Nephron (organoid): ENCODE measurements at regions not wholly inside any gene's neighbourhood (a gene's known extent, or its start where the extent isn't known, plus 50 kb on each side); places are given as distances from the start of the nearest gene placed in this dataset.
A peak's percentile ranks its signal among the peaks of the same experiment; 100 is the strongest.

Experiments used
- H3K27ac Mint-ChIP-seq, 3 experiments: 2 replicates each; pipeline ENCODE4 v1.8.0; 2020; ENCODE audit warnings: mixed read lengths in 3 of 3, mild to moderate bottlenecking in 2 of 3, moderate library complexity in 1 of 3
- H3K27me3 Mint-ChIP-seq: 2 replicates; pipeline ENCODE4 v1.8.0; 2021; ENCODE audit warnings: low read depth, mild to moderate bottlenecking, moderate library complexity, mixed read lengths
- H3K36me3 Mint-ChIP-seq: 2 replicates; pipeline ENCODE4 v1.8.0; 2020; ENCODE audit warnings: low read depth, mixed read lengths
- H3K4me1 Mint-ChIP-seq: 2 replicates; pipeline ENCODE4 v1.8.0; 2020; ENCODE audit warnings: mixed read lengths
- H3K4me3 Mint-ChIP-seq, 3 experiments: 2 replicates each; pipeline ENCODE4 v1.8.0; 2020; ENCODE audit warnings: mild to moderate bottlenecking in 3 of 3, mixed read lengths in 3 of 3, moderate library complexity in 2 of 3
- H3K9me3 Mint-ChIP-seq: 2 replicates; pipeline ENCODE4 v1.8.0; 2020; ENCODE audit warnings: mixed read lengths
- CTCF ChIP-seq, 3 experiments: fragments of 200-600 bp; sonication (generic); IDR thresholded peaks; one replicate each; pipeline ENCODE4 v1.5.0; 2021; ENCODE audit warnings: antibody characterized with exemption in 3 of 3; ENCODE audit not compliant: unreplicated experiment in 3 of 3

DNA sequence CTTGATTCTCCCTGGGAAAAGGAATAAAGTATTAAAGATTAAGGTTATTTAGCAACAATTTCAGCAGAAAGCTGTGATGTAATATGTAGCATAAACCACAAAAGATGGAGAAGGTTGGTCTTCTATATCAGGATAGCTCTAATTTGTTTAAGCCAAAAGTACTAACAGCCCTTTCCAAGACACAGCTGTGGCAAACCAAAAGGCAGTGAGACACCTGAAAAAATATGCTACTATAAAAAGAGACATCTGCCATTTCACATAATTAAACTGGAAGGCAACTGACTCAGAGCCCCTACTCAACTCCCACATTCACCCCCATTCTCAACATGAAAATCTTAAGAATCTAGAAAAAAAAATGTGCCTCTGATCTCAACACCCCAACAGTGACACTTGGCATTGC is 390.2 kb upstream of the PRICKLE1 start:
- H3K27me3 Mint-ChIP-seq = no peaks in the 10 kb centered on the region
- H3K27ac Mint-ChIP-seq = peak overlapping the region in 1 of 3 experiments; percentile 89
- peaks cover 20% of the 10 kb centered on the region for H3K4me1 Mint-ChIP-seq
- peaks cover 9% of the 10 kb centered on the region for H3K36me3 Mint-ChIP-seq
- no peak for TF ChIP-seq CTCF (IDR thresholded peaks at IDR 0.05; ENCODE audit: unreplicated experiment in 3 of 3)
- no peak overlapping the region for H3K4me3 Mint-ChIP-seq
- H3K9me3 Mint-ChIP-seq = peaks cover 15% of the 10 kb centered on the region

GRCh38 chr12:42978708-42979107 is 389.2 kb upstream of the PRICKLE1 start:
- no peak for TF ChIP-seq CTCF (IDR thresholded peaks at IDR 0.05; ENCODE audit: unreplicated experiment in 3 of 3)
- H3K27me3 Mint-ChIP-seq = no peaks in the 10 kb centered on the region
- peaks cover 12% of the 10 kb centered on the region for H3K36me3 Mint-ChIP-seq
- H3K4me1 Mint-ChIP-seq = peaks cover 20% of the 10 kb centered on the region
- peak overlapping the region in 1 of 3 experiments; percentile 89 for H3K27ac Mint-ChIP-seq
- peaks cover 17% of the 10 kb centered on the region for H3K9me3 Mint-ChIP-seq
- no peak overlapping the region for H3K4me3 Mint-ChIP-seq

DNA sequence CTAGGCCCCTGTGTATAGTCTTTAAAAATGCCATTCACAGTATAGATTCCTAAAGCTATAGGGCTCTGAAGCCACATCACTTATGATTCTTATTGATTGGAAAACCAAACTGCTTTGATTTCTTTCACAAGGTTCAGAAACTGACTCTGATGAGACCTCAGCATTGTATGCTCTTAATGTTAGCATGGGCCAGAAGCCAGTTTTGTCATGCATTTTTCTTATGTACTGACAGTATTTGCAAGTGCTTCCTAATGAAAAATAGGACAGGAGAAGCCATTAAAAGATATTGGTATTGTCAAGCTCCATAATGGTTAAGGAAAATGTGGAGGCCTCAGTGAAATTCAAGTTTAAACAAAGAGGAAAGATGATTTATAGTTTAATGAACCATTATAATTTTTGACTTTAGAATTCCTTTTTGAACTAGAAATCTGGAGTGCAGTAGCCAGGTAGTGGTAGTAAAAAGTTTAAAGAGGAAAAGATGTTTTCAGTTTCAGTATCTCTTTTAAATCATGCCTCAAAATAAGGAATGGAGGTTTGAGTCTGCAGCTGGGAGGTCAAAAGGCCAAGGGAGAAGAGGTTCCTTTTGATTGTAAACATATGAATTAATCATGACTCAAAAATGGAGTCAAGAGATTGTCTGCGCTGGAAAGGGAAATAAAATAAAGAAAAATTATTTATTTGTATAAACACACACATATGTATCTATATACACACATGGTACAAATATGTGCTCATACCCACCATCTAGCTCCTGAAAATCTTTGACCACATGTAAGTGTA is 388.1 kb upstream of the PRICKLE1 start:
- Mint-ChIP-seq H3K4me1 (peaks cover 20% of the 10 kb centered on the region), H3K36me3 (peaks cover 16% of the 10 kb centered on the region), H3K9me3 (peaks cover 25% of the 10 kb centered on the region), H3K27me3 (no peaks in the 10 kb centered on the region), H3K27ac (peak overlapping the region; percentile 24 to 89 (median 40)), H3K4me3 (no peak overlapping the region)
- TF ChIP-seq CTCF (IDR thresholded peaks at IDR 0.05; ENCODE audit: unreplicated experiment in 3 of 3) = no peak

GRCh38 chr12:42976620-42977019 is 387.1 kb upstream of the PRICKLE1 start:
- Mint-ChIP-seq H3K36me3 (peaks cover 16% of the 10 kb centered on the region), H3K4me3 (no peak overlapping the region), H3K9me3 (peaks cover 28% of the 10 kb centered on the region), H3K27ac (peak overlapping the region in 1 of 3 experiments; percentile 40), H3K4me1 (peaks cover 20% of the 10 kb centered on the region), H3K27me3 (no peaks in the 10 kb centered on the region)
- TF ChIP-seq CTCF (IDR thresholded peaks at IDR 0.05; ENCODE audit: unreplicated experiment in 3 of 3) = no peak

- no peak overlapping the region for H3K4me3 Mint-ChIP-seq
- no peak overlapping the region for H3K27ac Mint-ChIP-seq
- TF ChIP-seq CTCF (IDR thresholded peaks at IDR 0.05; ENCODE audit: unreplicated experiment in 3 of 3) = no peak
- H3K36me3 Mint-ChIP-seq = peaks cover 16% of the 10 kb centered on the region
- H3K4me1 Mint-ChIP-seq = peaks cover 20% of the 10 kb centered on the region
- H3K27me3 Mint-ChIP-seq = no peaks in the 10 kb centered on the region
- peaks cover 30% of the 10 kb centered on the region for H3K9me3 Mint-ChIP-seq
These were observed 386.6 kb upstream of the PRICKLE1 start for GRCh38 chr12:42976122-42976521.

DNA sequence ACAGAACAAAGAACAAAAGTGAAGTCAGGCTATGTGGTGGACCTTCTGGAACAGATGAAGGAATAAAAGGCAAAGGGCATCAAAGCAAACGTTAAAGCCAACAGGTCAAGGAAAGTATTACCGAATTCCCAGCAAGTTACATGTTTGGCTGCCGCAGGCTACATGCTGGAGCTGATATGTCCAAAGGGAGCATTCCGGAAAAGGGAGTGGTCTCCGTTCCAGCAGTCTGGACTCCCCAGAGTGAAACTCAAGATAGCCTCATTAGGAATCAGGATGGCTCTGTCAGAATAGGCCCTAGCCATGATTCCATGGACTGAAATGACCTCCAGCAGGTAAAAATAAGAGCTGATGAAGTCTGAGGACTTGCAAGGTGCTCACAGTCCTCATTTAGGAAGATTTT is 379.8 kb upstream of the PRICKLE1 start:
- TF ChIP-seq CTCF (IDR thresholded peaks at IDR 0.05; ENCODE audit: unreplicated experiment in 3 of 3) = no peak
- Mint-ChIP-seq H3K27me3 (no peaks in the 10 kb centered on the region), H3K4me1 (peaks cover 11% of the 10 kb centered on the region), H3K9me3 (peaks cover 19% of the 10 kb centered on the region), H3K4me3 (no peak overlapping the region), H3K27ac (no peak overlapping the region), H3K36me3 (peaks cover 4% of the 10 kb centered on the region)
